ENCODE measurements at regions not wholly inside any gene's neighbourhood (a gene's known extent, or its start where the extent isn't known, plus 50 kb on each side); places are given as distances from the start of the nearest gene placed in this dataset.

GRCh38 chr15:66982816-66983215 is 82.6 kb upstream of the SMAD3 start:
- dilution Hi-C loops (cut with HindIII; ENCODE audit: low sequenced_read_pairs, unreplicated experiment) (no loop called here), in situ Hi-C loops (cut with MboI; ENCODE audit: low sequenced_read_pairs) (no loop called here), intact Hi-C loops (cut with micrococcal nuclease) (no loop called here)
- no peak overlapping the region for H3K23ac ChIP-seq (ENCODE audit: low read depth, low read length)
- H3K18ac ChIP-seq (ENCODE audit: low read depth, low read length) = no peak overlapping the region
- ATAC-seq (ENCODE audit: low read depth) (no peak), DNase-seq (no peak)
- H3K9me1 ChIP-seq (ENCODE audit: insufficient read depth, low read length) = no peaks in the 10 kb centered on the region
- H3K27ac ChIP-seq (ENCODE audit: insufficient read depth, low read length) = no peak overlapping the region
- no peak overlapping the region for H2BK20ac ChIP-seq (ENCODE audit: low read depth, low read length)
- no peak overlapping the region for H3K4me2 ChIP-seq (ENCODE audit: low read depth, low read length)
- no peak overlapping the region for H2BK5ac ChIP-seq (ENCODE audit: low read depth, low read length, poor library complexity, severe bottlenecking)
- H4K8ac ChIP-seq (ENCODE audit: low read depth in 2 of 2, low read length in 2 of 2) = no peak overlapping the region
- H3K4me3 ChIP-seq (ENCODE audit: insufficient read depth, low read depth, low read length) = no peak overlapping the region
- H2BK120ac ChIP-seq (ENCODE audit: low read depth, low read length) = no peak overlapping the region
- POLR2A ChIA-PET (ENCODE audit: unreplicated experiment) = no interaction called here
- H2AFZ ChIP-seq (replicated peaks; ENCODE audit: low read length, poor library complexity) = no peak overlapping the region
- peaks cover 5% of the 10 kb centered on the region; the same call in 1 of the 2 replicates for H3K27me3 ChIP-seq (ENCODE audit: control insufficient read depth, insufficient read depth, low read length)
- CTCF ChIA-PET = no interaction called here
- H3K4ac ChIP-seq (ENCODE audit: low read depth, low read length) = no peak overlapping the region
- TF ChIP-seq CTCF (conservative IDR thresholded peaks at IDR 0.05; ENCODE audit: low read depth, low read length) = no peak
- TF ChIP-seq BHLHE40 (IDR thresholded peaks at IDR 0.05; ENCODE audit: low read depth, low read length) = no peak
- no peak for TF ChIP-seq MAZ (IDR thresholded peaks at IDR 0.05; ENCODE audit: borderline replicate concordance, low read depth, low read length)
- TF ChIP-seq RAD21 (IDR thresholded peaks at IDR 0.05; ENCODE audit: low read length) = no peak
- no peak for TF ChIP-seq RFX5 (IDR thresholded peaks at IDR 0.05; ENCODE audit: low read depth, low read length)
- no peak for TF ChIP-seq USF2 (IDR thresholded peaks at IDR 0.05; ENCODE audit: low read depth, low read length)
- no peak for TF ChIP-seq POLR2A (IDR thresholded peaks at IDR 0.05; ENCODE audit: low read depth, low read length)
- no peak for TF ChIP-seq NFE2L2 (IDR thresholded peaks at IDR 0.05; ENCODE audit: low read depth, low read length)
- no peaks in the 10 kb centered on the region for H3K4me1 ChIP-seq (ENCODE audit: control insufficient read depth, insufficient read depth, low read length)
- H3K79me1 ChIP-seq (ENCODE audit: low read depth in 1 of 2, low read length in 2 of 2) = no peaks in the 10 kb centered on the region
- BruUV-seq (replicated peaks) = no TSS peak
- no peaks in the 10 kb centered on the region for H3K36me3 ChIP-seq (ENCODE audit: control insufficient read depth, insufficient read depth, low read length)
- no peak overlapping the region for H4K91ac ChIP-seq (ENCODE audit: insufficient read depth, low read depth, low read length)
- no peak overlapping the region for H4K5ac ChIP-seq (ENCODE audit: low read depth, low read length)
- H3K14ac ChIP-seq (replicated peaks; ENCODE audit: low read depth, low read length) = no peak overlapping the region
- H3K56ac ChIP-seq (ENCODE audit: extremely low read depth, insufficient read depth, low read length) = no peak overlapping the region
- no peak overlapping the region for H2AK5ac ChIP-seq (ENCODE audit: low read depth, low read length)
- H3K9me3 ChIP-seq (ENCODE audit: control insufficient read depth, insufficient read depth, low read length) = peaks cover 8% of the 10 kb centered on the region
- H4K20me1 ChIP-seq (ENCODE audit: insufficient read depth, low read length) = no peaks in the 10 kb centered on the region
- no peak overlapping the region for H2BK15ac ChIP-seq (ENCODE audit: low read depth, low read length)
- H2AK9ac ChIP-seq (replicated peaks; ENCODE audit: low read depth, low read length, poor library complexity) = no peak overlapping the region
- H3K9ac ChIP-seq (ENCODE audit: low read depth, low read length) = no peak overlapping the region
